A549 (cell line): ENCODE measurements at regions not wholly inside any gene's neighbourhood (a gene's known extent, or its start where the extent isn't known, plus 50 kb on each side); places are given as distances from the start of the nearest gene placed in this dataset.

Source experiments
- CTCF ChIP-seq: fragments of >200 bp; sonication (Bioruptor Twin); formaldehyde crosslinking; IDR thresholded peaks from 3 replicates; pipeline ENCODE4 v1.5.1; 2016
- EP300 ChIP-seq, 2 experiments: fragments of >200 bp; sonication (Bioruptor Twin); formaldehyde crosslinking; IDR thresholded peaks; 2 replicates in 1 of 2; 3 replicates in 1 of 2; pipeline ENCODE4 v1.6.1; 2016 to 2017
- HDAC2 ChIP-seq: fragments of 200-600 bp; sonication (generic); IDR thresholded peaks from 2 replicates; pipeline ENCODE4 v1.6.1; 2016
- HEYL ChIP-seq: fragments of 250-450 bp; sonication (Bioruptor Pico); IDR thresholded peaks from 2 replicates; pipeline ENCODE4 v1.8.0; 2021; ENCODE audit warnings: mild to moderate bottlenecking, moderate library complexity
- HOXA7 ChIP-seq: fragments of 250-450 bp; sonication (Bioruptor Pico); IDR thresholded peaks from 2 replicates; pipeline ENCODE4 v1.5.0; 2020; ENCODE audit warnings: mild to moderate bottlenecking, moderate library complexity
- MAFK ChIP-seq: fragments of 450-650 bp; IDR thresholded peaks from 2 replicates; pipeline ENCODE4 v1.6.1; 2014; ENCODE audit not compliant: partially characterized antibody
- MAX ChIP-seq: IDR thresholded peaks from 2 replicates; pipeline ENCODE4 v1.6.1; 2012
- MYC ChIP-seq: IDR thresholded peaks from 2 replicates; pipeline ENCODE4 v1.6.1; 2012; ENCODE audit warnings: mild to moderate bottlenecking, inconsistent platforms, low read length, improper control_type of control experiment, borderline replicate concordance
- NR3C1 ChIP-seq: fragments of >200 bp; sonication (Bioruptor Twin); formaldehyde crosslinking; IDR thresholded peaks from 3 replicates; pipeline ENCODE4 v1.6.1; 2017
- POLR2A ChIP-seq: IDR thresholded peaks from 2 replicates; pipeline ENCODE4 v1.6.1; 2012; ENCODE audit warnings: mild to moderate bottlenecking, low read length
- REST ChIP-seq: fragments of 200-600 bp; sonication (generic); IDR thresholded peaks from 2 replicates; pipeline ENCODE4 v1.6.1; 2016; ENCODE audit warnings: antibody characterized with exemption, mild to moderate bottlenecking, moderate library complexity
- RFX5 ChIP-seq: fragments of 450-650 bp; IDR thresholded peaks from 2 replicates; pipeline ENCODE4 v1.7.1; 2014; ENCODE audit warnings: antibody characterized with exemption, mild to moderate bottlenecking, moderate library complexity
- SMC3 ChIP-seq: fragments of >200 bp; sonication (Bioruptor Twin); formaldehyde crosslinking; IDR thresholded peaks from 3 replicates; pipeline ENCODE4 v1.6.1; 2018; ENCODE audit warnings: inconsistent platforms
- SREBF2 ChIP-seq: fragments of 450-650 bp; IDR thresholded peaks from 2 replicates; pipeline ENCODE4 v1.6.1; 2014; ENCODE audit warnings: mild to moderate bottlenecking, moderate library complexity

GRCh38 chr7:69445541-69445940 lies 152.7 kb upstream of the AUTS2 start:
- TF ChIP-seq EP300 (IDR thresholded peaks at IDR 0.05) (no peak), HOXA7 (CRISPR knock-in tag) (no peak), REST (no peak), CTCF (no peak), MAFK (no peak), HEYL (CRISPR knock-in tag) (no peak), SMC3 (no peak), NR3C1 (no peak), MYC (no peak), MAX (no peak), POLR2A (no peak), RFX5 (no peak), SREBF2 (no peak), HDAC2 (no peak)
